SU-DHL-6 (cell line): ENCODE measurements at regions not wholly inside any gene's neighbourhood (a gene's known extent, or its start where the extent isn't known, plus 50 kb on each side); places are given as distances from the start of the nearest gene placed in this dataset.

Experiments
- H2AFZ ChIP-seq: fragments of 200-600 bp; sonication (generic); 2 replicates; pipeline ENCODE4 v1.6.1; 2014; ENCODE audit warnings: low read depth, mild to moderate bottlenecking, moderate library complexity, mixed read lengths, antibody characterized with exemption, low read length; ENCODE audit not compliant: severe bottlenecking
- H3F3A ChIP-seq: fragments of 200-600 bp; shearing (Covaris generic); 2 replicates; pipeline ENCODE4 v1.6.0; 2016; ENCODE audit warnings: antibody characterized with exemption, mild to moderate bottlenecking; ENCODE audit not compliant: insufficient read depth
- H3K27ac ChIP-seq: fragments of 200-600 bp; sonication (generic); 2 replicates; pipeline ENCODE4 v1.5.1; 2016; ENCODE audit warnings: low read depth, mild to moderate bottlenecking, low read length, moderate library complexity, mixed read lengths
- H3K27me3 ChIP-seq: fragments of 200-600 bp; sonication (generic), shearing (Covaris generic); 2 replicates; pipeline ENCODE4 v1.6.0; 2014; ENCODE audit warnings: mild to moderate bottlenecking, low read length
- H3K36me3 ChIP-seq: fragments of 200-600 bp; sonication (generic); 2 replicates; pipeline ENCODE4 v1.6.1; 2014; ENCODE audit warnings: mild to moderate bottlenecking, low read length, mixed read lengths
- H3K4me2 ChIP-seq: fragments of 300-600, 200-600 bp; shearing (Covaris generic), sonication (generic); 2 replicates; pipeline ENCODE4 v1.6.0; 2014; ENCODE audit warnings: low read length, low read depth, mild to moderate bottlenecking; ENCODE audit not compliant: poor library complexity, severe bottlenecking
- H3K4me3 ChIP-seq: fragments of 200-600 bp; sonication (generic); 2 replicates; pipeline ENCODE4 v1.5.1; 2014; ENCODE audit warnings: antibody characterized with exemption, low read length, mild to moderate bottlenecking, mixed read lengths; ENCODE audit not compliant: insufficient read depth, poor library complexity, severe bottlenecking
- H3K79me2 ChIP-seq: fragments of 200-600 bp; sonication (generic); 2 replicates; pipeline ENCODE4 v1.6.1; 2014; ENCODE audit warnings: mild to moderate bottlenecking, low read length, moderate library complexity; ENCODE audit not compliant: insufficient read depth
- H3K9ac ChIP-seq: fragments of 200-600 bp; sonication (generic); 2 replicates; pipeline ENCODE4 v1.7.0; 2014; ENCODE audit warnings: mild to moderate bottlenecking, low read length
- H3K9me2 ChIP-seq: fragments of 200-600 bp; sonication (generic); replicated peaks from 2 replicates; pipeline ENCODE4 v1.6.1; 2014; ENCODE audit warnings: low read length; ENCODE audit not compliant: insufficient read depth
- H3K9me3 ChIP-seq: fragments of 200-600 bp; sonication (generic); 2 replicates; pipeline ENCODE4 v1.6.1; 2014; ENCODE audit warnings: low read length, mixed read lengths; ENCODE audit not compliant: insufficient read depth
- H4K20me1 ChIP-seq: fragments of 200-600 bp; sonication (generic); 2 replicates; pipeline ENCODE4 v1.6.1; 2014; ENCODE audit warnings: low read depth, mild to moderate bottlenecking, antibody characterized with exemption, low read length, moderate library complexity, mixed read lengths
- CTCF ChIP-seq: fragments of 200-600 bp; sonication (generic); IDR thresholded peaks from one replicate; pipeline ENCODE4 v1.5.1; 2017; ENCODE audit warnings: antibody characterized with exemption, mild to moderate bottlenecking, low read length, moderate library complexity; ENCODE audit not compliant: insufficient read depth, poor library complexity, severe bottlenecking
- EZH2phosphoT487 ChIP-seq: fragments of 200-600 bp; sonication (generic), shearing (Covaris generic); conservative IDR thresholded peaks from 2 replicates; pipeline ENCODE4 v1.6.1; 2018; ENCODE audit warnings: mild to moderate bottlenecking, antibody characterized with exemption, low read length, moderate library complexity, mixed read lengths

DNA sequence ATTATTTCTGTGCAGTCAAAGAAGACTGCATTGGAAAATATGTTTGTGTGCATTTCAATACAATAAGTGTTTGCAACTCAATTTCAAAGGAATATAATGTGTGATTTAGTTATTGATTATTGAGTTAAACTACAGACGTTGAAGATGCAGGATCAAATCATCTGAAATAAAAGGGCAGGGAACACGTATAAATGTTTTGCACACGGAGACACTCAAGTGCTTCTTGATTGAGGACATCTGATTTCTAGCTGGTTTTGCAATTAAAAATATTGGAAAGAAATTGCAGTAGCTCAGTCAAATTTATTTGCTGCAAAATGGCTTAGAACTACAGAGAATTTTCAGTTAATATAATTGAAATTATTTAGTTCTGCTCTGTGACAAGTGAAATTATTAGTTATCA, 412.7 kb downstream of the UTRN start:
- no peak overlapping the region for H3K4me3 ChIP-seq

DNA sequence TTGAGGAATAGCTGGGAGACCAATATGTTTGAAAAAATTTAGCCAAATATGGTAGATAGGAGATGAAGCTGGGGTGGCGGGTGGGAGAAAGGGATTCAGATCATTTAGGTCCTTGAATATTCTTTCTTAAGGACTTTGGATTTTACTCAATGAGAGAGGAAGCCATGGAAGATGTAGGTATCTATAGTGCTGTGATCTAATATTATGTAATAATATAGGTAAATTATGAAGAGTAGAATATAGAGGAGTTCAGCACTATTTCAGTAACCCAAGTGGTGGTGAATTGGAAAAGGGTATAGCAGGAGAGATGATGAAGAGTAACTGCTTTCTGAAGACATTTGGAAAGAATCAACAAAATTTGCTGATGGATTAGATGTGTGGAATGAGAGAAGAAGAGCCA, 417.6 kb downstream of the UTRN start:
- Histone ChIP-seq H3K9me3 (no peaks in the 10 kb centered on the region), H3K27ac (no peak overlapping the region), H2AFZ (no peak overlapping the region), H3K4me3 (no peak overlapping the region), H3K4me2 (no peak overlapping the region), H3K9ac (no peak overlapping the region), H4K20me1 (no peaks in the 10 kb centered on the region), H3K36me3 (no peaks in the 10 kb centered on the region), H3K27me3 (no peaks in the 10 kb centered on the region), H3F3A (no peaks in the 10 kb centered on the region), H3K79me2 (no peaks in the 10 kb centered on the region), H3K9me2 (no peaks in the 10 kb centered on the region)
- TF ChIP-seq CTCF, result no peak
- TF ChIP-seq EZH2phosphoT487, result no peak

More for the DNA sequence above, 412.7 kb downstream of the UTRN start:
- no peaks in the 10 kb centered on the region for H3K9me3 ChIP-seq
- H3K36me3 ChIP-seq, result no peaks in the 10 kb centered on the region
- TF ChIP-seq EZH2phosphoT487 (no peak), CTCF (no peak)
- no peaks in the 10 kb centered on the region for H3K79me2 ChIP-seq
- no peaks in the 10 kb centered on the region for H3F3A ChIP-seq
- H2AFZ ChIP-seq, result no peak overlapping the region
- no peaks in the 10 kb centered on the region for H4K20me1 ChIP-seq
- H3K27me3 ChIP-seq, result no peaks in the 10 kb centered on the region
- H3K27ac ChIP-seq, result no peak overlapping the region
- H3K4me2 ChIP-seq, result no peak overlapping the region
- H3K9me2 ChIP-seq, result no peaks in the 10 kb centered on the region
- no peak overlapping the region for H3K9ac ChIP-seq

DNA sequence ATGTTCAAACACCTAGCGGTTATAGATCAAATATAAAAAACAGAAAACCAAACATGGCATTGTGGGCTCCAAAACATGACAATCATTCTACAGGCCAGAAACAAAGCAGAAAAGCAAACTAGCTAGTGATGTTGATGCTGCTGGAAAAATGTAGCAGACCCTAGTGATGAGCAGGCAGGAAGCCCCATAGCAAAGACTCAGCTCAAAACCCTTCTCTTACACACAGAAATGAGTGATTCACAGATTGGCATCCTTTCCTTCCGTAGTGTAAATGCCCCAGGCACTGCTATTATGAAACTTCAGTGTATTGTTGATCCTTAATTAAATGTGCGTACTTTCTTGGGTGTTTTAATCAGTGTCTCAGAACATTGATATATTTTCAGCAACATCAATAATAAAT, 425.1 kb downstream of the UTRN start:
- H3K79me2 ChIP-seq, result no peaks in the 10 kb centered on the region
- no peak for TF ChIP-seq CTCF
- H2AFZ ChIP-seq, result no peak overlapping the region
- no peak overlapping the region for H3K27ac ChIP-seq
- H4K20me1 ChIP-seq, result no peaks in the 10 kb centered on the region
- H3K4me3 ChIP-seq, result no peak overlapping the region
- H3F3A ChIP-seq, result no peaks in the 10 kb centered on the region
- H3K9me3 ChIP-seq, result no peaks in the 10 kb centered on the region
- no peaks in the 10 kb centered on the region for H3K9me2 ChIP-seq
- no peak overlapping the region for H3K4me2 ChIP-seq
- no peak overlapping the region for H3K9ac ChIP-seq
- H3K27me3 ChIP-seq, result no peaks in the 10 kb centered on the region
- no peaks in the 10 kb centered on the region for H3K36me3 ChIP-seq

- no peaks in the 10 kb centered on the region for H3K79me2 ChIP-seq
- H4K20me1 ChIP-seq, result no peaks in the 10 kb centered on the region
- no peak overlapping the region for H3K9ac ChIP-seq
- H3K4me3 ChIP-seq, result no peak overlapping the region
- no peak overlapping the region for H3K27ac ChIP-seq
- no peaks in the 10 kb centered on the region for H3K9me2 ChIP-seq
- H2AFZ ChIP-seq, result no peak overlapping the region
- no peak for TF ChIP-seq CTCF
- no peak for TF ChIP-seq EZH2phosphoT487
- H3K36me3 ChIP-seq, result no peaks in the 10 kb centered on the region
- H3K27me3 ChIP-seq, result no peaks in the 10 kb centered on the region
- no peaks in the 10 kb centered on the region for H3K9me3 ChIP-seq
- H3F3A ChIP-seq, result no peaks in the 10 kb centered on the region
- H3K4me2 ChIP-seq, result no peak overlapping the region
These were observed 426.5 kb downstream of the UTRN start for GRCh38 chr6:144711661-144712060.
